Esophagus squamous epithelium (tissue), 4 donors: ENCODE measurements at regions not wholly inside any gene's neighbourhood (a gene's known extent, or its start where the extent isn't known, plus 50 kb on each side); places are given as distances from the start of the nearest gene placed in this dataset.

Source experiments
- POLR2A ChIP-seq, 4 donors: fragments of 450-650 bp; IDR thresholded peaks; one replicate each; pipeline ENCODE4 v1.6.1; 2017; ENCODE audit warnings: antibody characterized with exemption in 4 of 4, mild to moderate bottlenecking in 4 of 4, moderate library complexity in 3 of 4
- TF ChIP-seq, protein P1 (sequence below), 6 experiments: fragments of 450-650 bp in 4 of 6; fragments of 200-600 bp in 2 of 6; sonication (generic) in 2 of 6; IDR thresholded peaks; one replicate each; pipeline ENCODE4 v1.5.1; 2016 to 2019; ENCODE audit warnings: antibody characterized with exemption in 6 of 6, mild to moderate bottlenecking in 4 of 6, moderate library complexity in 4 of 6

DNA sequence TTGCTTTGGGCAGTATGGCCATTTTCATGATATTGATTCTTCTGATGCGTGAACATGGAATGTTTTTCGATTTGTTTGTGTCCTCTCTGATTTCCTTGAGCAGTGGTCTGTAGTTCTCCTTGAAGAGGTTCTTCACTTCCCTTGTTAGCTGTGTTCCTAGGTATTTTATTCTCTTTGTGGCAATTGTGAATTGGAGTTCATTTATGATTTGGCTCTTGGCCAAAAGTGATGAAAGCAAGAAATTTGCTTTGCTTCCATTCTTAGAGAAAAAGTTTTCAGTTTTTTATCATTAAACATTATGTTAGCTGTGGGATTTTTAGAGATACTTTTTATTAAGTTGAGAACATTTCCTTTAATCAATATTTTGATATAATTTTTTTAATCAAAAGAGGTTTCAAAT is 203.5 kb downstream of the TAF11L14 start:
- TF ChIP-seq, protein P1, sequence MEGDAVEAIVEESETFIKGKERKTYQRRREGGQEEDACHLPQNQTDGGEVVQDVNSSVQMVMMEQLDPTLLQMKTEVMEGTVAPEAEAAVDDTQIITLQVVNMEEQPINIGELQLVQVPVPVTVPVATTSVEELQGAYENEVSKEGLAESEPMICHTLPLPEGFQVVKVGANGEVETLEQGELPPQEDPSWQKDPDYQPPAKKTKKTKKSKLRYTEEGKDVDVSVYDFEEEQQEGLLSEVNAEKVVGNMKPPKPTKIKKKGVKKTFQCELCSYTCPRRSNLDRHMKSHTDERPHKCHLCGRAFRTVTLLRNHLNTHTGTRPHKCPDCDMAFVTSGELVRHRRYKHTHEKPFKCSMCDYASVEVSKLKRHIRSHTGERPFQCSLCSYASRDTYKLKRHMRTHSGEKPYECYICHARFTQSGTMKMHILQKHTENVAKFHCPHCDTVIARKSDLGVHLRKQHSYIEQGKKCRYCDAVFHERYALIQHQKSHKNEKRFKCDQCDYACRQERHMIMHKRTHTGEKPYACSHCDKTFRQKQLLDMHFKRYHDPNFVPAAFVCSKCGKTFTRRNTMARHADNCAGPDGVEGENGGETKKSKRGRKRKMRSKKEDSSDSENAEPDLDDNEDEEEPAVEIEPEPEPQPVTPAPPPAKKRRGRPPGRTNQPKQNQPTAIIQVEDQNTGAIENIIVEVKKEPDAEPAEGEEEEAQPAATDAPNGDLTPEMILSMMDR (IDR thresholded peaks at IDR 0.05): no peak
- no peak for TF ChIP-seq POLR2A (IDR thresholded peaks at IDR 0.05)
